Body of pancreas (tissue), 4 donors: ENCODE measurements at regions not wholly inside any gene's neighbourhood (a gene's known extent, or its start where the extent isn't known, plus 50 kb on each side); places are given as distances from the start of the nearest gene placed in this dataset.

Experiments used
- CTCF ChIP-seq, 7 experiments: fragments of 450-650 bp in 4 of 7; fragments of 200-600 bp in 3 of 7; sonication (generic) in 3 of 7; IDR thresholded peaks; one replicate each; pipeline ENCODE4 v1.5.1; 2016 to 2019; ENCODE audit warnings: antibody characterized with exemption in 7 of 7
- POLR2A ChIP-seq, 3 donors: fragments of 450-650 bp; IDR thresholded peaks; one replicate each; pipeline ENCODE4 v1.6.1; 2016; ENCODE audit warnings: antibody characterized with exemption in 3 of 3, mild to moderate bottlenecking in 2 of 3

DNA sequence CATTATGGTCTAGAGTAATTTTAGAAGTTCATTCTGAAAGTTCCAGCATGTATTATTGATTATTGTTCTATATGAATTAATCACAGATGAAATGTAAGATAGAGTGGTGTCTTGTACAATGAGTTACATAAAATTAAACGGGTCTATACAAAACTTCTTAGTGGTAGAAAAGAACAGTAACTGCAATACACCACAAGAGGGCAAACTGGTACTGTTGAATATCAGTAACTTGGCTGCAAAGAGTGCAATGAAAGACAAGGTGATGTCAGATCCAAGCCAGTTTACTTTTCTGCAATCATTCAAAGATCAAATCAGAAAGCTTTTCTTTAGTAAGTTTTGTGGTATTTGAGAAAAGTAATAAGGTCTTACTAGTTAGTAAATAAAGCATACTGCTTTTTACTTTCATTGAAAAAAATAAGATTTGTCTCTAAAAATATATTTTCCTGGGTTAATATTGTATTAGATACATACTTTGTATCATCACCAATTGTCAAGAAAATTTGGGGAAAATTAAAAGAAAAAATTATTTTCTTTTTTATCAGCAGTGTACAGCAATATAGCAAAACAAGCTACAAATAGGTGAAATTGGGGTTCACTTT, 66.4 kb upstream of the BTG3 start:
- TF ChIP-seq CTCF (IDR thresholded peaks at IDR 0.05) (peak; percentile 58 to 90 (median 85)), POLR2A (IDR thresholded peaks at IDR 0.05) (no peak)
